NOMO-1 treated with DMSO at 0.1 percent for 48 hours (cell line): ENCODE measurements at regions not wholly inside any gene's neighbourhood (a gene's known extent, or its start where the extent isn't known, plus 50 kb on each side); places are given as distances from the start of the nearest gene placed in this dataset.

Source experiments
- DNase-seq: peaks from one replicate; lab custom pipeline; 2025; ENCODE audit not compliant: unreplicated experiment; lab: John Stamatoyannopoulos, UW

GRCh38 chr5:35436400-35437057, 181.1 kb upstream of the SPEF2 start:
- peak; percentile 82 for DNase-seq

- DNase-seq = peak; percentile 86
These were observed 187.1 kb upstream of the SPEF2 start for GRCh38 chr5:35430381-35431162.

GRCh38 chr5:35420200-35420599, 189.9 kb upstream of the PRLR start:
- no peak for DNase-seq

- DNase-seq = peak; percentile 69
These were observed 186.8 kb upstream of the PRLR start for GRCh38 chr5:35417040-35417439.

GRCh38 chr5:35416217-35416988, 186.1 kb upstream of the PRLR start:
- DNase-seq = no peak

- DNase-seq = no peak
These were observed 185.0 kb upstream of the PRLR start for GRCh38 chr5:35415309-35415708.

GRCh38 chr5:35409361-35409760, 179.1 kb upstream of the PRLR start:
- DNase-seq = no peak

- DNase-seq = peak; percentile 32
These were observed 177.9 kb upstream of the PRLR start for GRCh38 chr5:35408146-35408545.

GRCh38 chr5:35407697-35408096, 177.4 kb upstream of the PRLR start:
- DNase-seq = no peak

GRCh38 chr5:35405938-35406337, 175.7 kb upstream of the PRLR start:
- DNase-seq = no peak

- DNase-seq = no peak
These were observed 174.4 kb upstream of the PRLR start for GRCh38 chr5:35404701-35405100.

GRCh38 chr5:35393901-35394300, 163.6 kb upstream of the PRLR start:
- peak; percentile 46 for DNase-seq

- no peak for DNase-seq
These were observed 154.4 kb upstream of the PRLR start for GRCh38 chr5:35384658-35385057.

GRCh38 chr5:35383041-35383440, 152.8 kb upstream of the PRLR start:
- DNase-seq = peak; percentile 75

- no peak for DNase-seq
These were observed 147.4 kb upstream of the PRLR start for GRCh38 chr5:35377653-35378052.

GRCh38 chr5:35374584-35374983, 144.3 kb upstream of the PRLR start:
- DNase-seq = no peak

- DNase-seq = no peak
These were observed 143.0 kb upstream of the PRLR start for GRCh38 chr5:35373249-35373648.

- DNase-seq = no peak
These were observed 142.2 kb upstream of the PRLR start for GRCh38 chr5:35372482-35372881.

GRCh38 chr5:35371951-35372426, 141.7 kb upstream of the PRLR start:
- no peak for DNase-seq

GRCh38 chr5:35370871-35371270, 140.6 kb upstream of the PRLR start:
- no peak for DNase-seq

- DNase-seq = no peak
These were observed 139.9 kb upstream of the PRLR start for GRCh38 chr5:35369965-35370790.
